GM12891 (cell line): ENCODE measurements at regions not wholly inside any gene's neighbourhood (a gene's known extent, or its start where the extent isn't known, plus 50 kb on each side); places are given as distances from the start of the nearest gene placed in this dataset.

Experiments
- PAX5 ChIP-seq: IDR thresholded peaks from 2 replicates; pipeline ENCODE4 v1.6.1; 2011; ENCODE audit warnings: low read length, moderate library complexity, mild to moderate bottlenecking; ENCODE audit not compliant: insufficient read depth, severe bottlenecking
- POLR2A ChIP-seq: IDR thresholded peaks from 2 replicates; pipeline ENCODE4 v1.6.1; 2011; ENCODE audit warnings: low read depth, low read length, control low read depth
- POLR2AphosphoS5 ChIP-seq: IDR thresholded peaks from 2 replicates; pipeline ENCODE4 v1.6.1; 2011; ENCODE audit warnings: low read depth, low read length, control low read depth
- POU2F2 ChIP-seq: IDR thresholded peaks from 2 replicates; pipeline ENCODE4 v1.6.1; 2011; ENCODE audit warnings: low read depth, mild to moderate bottlenecking, control low read depth, low read length, moderate library complexity
- SPI1 ChIP-seq: IDR thresholded peaks from 2 replicates; pipeline ENCODE4 v1.6.1; 2011; ENCODE audit warnings: low read depth, low read length, control low read depth
- TAF1 ChIP-seq: IDR thresholded peaks from 2 replicates; pipeline ENCODE4 v1.6.1; 2011; ENCODE audit warnings: low read depth, low read length, control low read depth

GRCh38 chr7:33819658-33820057, 85.7 kb upstream of the BMPER start:
- no peak for TF ChIP-seq POLR2A
- no peak for TF ChIP-seq POLR2AphosphoS5
- TF ChIP-seq TAF1: no peak
- TF ChIP-seq POU2F2: no peak
- TF ChIP-seq PAX5: no peak
- TF ChIP-seq SPI1: no peak
